Mononuclear cell (primary cell): ENCODE measurements at regions not wholly inside any gene's neighbourhood (a gene's known extent, or its start where the extent isn't known, plus 50 kb on each side); places are given as distances from the start of the nearest gene placed in this dataset.

Experiments
- H3K27me3 ChIP-seq: 2 replicates; pipeline ENCODE4 v1.6.0; 2011; ENCODE audit warnings: low read length, control low read depth; ENCODE audit not compliant: insufficient read depth
- H3K4me1 ChIP-seq: 2 replicates; pipeline ENCODE4 v1.5.1; 2011; ENCODE audit warnings: mild to moderate bottlenecking, low read length, control low read depth; ENCODE audit not compliant: insufficient read depth
- H3K4me3 ChIP-seq: 2 replicates; pipeline ENCODE4 v1.5.1; 2011; ENCODE audit warnings: mild to moderate bottlenecking, low read length, moderate library complexity
- H3K9me3 ChIP-seq: 2 replicates; pipeline ENCODE4 v1.5.1; 2011; ENCODE audit warnings: low read depth, mild to moderate bottlenecking, control low read depth, low read length

DNA sequence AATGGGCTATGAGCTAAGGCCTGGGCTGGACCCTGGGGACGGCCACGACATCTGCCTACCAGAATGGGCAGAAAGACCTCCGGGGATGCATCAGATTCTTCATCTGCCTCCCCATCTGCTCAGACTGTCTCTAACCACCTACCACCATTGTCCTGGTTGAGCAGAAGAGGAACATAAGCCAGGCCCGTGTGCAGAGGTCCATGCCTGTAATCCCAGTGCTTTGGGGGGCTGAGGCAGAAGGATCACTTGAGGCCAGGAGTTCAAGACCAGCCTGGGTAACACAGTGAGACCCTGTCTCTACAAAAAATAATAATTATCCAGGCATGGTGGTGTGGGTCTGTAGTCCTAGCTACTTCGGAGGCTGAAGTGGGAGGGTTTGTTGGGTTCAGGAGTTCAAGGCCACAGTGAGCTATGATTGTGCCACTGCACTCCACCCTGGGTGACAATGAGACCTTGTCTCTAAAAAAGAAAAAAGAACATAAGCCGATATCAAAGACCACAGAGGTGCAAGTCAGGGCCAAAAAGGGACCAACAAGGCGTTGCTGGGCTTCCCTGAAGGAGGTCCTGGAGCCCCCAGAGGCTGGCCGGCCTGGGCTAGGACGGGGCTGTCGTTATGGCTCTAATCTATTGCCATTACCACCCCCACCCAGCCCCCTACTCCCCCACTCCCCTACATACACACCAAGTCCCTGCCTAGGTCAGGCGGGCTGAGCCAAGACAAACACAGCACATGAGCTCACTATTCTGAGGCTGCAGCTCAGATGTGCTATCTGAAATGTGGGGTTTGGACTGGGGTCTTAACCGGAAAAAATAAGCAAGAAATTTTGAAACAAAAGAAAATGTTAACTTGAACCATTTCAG is 239.2 kb upstream of the RAB4A start:
- H3K4me3 ChIP-seq: no peak overlapping the region
- H3K27me3 ChIP-seq: no peaks in the 10 kb centered on the region
- H3K4me1 ChIP-seq: peaks cover 90% of the 10 kb centered on the region

GRCh38 chr1:229032375-229032774 is 238.5 kb upstream of the RAB4A start:
- Histone ChIP-seq H3K4me3 (no peak overlapping the region), H3K9me3 (no peaks in the 10 kb centered on the region), H3K4me1 (peaks cover 83% of the 10 kb centered on the region), H3K27me3 (no peaks in the 10 kb centered on the region)

More for the DNA sequence above, 239.2 kb upstream of the RAB4A start:
- H3K9me3 ChIP-seq: no peaks in the 10 kb centered on the region

DNA sequence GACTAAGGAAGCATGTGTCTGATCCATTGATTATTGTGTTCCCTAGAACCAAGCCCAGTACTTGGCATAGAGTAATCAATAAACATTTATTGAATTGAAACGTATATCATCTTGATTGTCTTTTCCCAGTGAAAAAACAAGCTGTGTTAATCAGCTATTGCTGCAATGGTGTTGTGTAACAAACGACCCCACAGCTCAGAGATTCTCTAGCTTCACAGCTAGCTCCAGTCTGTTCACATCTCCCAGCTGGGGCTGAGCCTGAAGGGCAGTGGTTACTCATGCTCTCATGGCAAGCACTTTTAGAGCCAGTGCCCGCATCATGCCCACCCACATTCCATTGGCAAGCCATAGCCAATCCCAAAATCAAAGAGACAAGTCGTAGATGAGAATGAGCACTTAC is 237.4 kb upstream of the RAB4A start:
- Histone ChIP-seq H3K9me3 (no peaks in the 10 kb centered on the region), H3K4me3 (no peak overlapping the region), H3K27me3 (no peaks in the 10 kb centered on the region), H3K4me1 (peaks cover 79% of the 10 kb centered on the region)

- Histone ChIP-seq H3K4me1 (peaks cover 70% of the 10 kb centered on the region), H3K4me3 (no peak overlapping the region), H3K9me3 (no peaks in the 10 kb centered on the region), H3K27me3 (no peaks in the 10 kb centered on the region)
These were observed 236.6 kb upstream of the RAB4A start for GRCh38 chr1:229034342-229034741.

- Histone ChIP-seq H3K4me3 (no peak overlapping the region), H3K4me1 (peaks cover 62% of the 10 kb centered on the region), H3K27me3 (no peaks in the 10 kb centered on the region)
These were observed 235.7 kb upstream of the RAB4A start for GRCh38 chr1:229035054-229035747.

GRCh38 chr1:229035748-229036082 is 235.2 kb upstream of the RAB4A start:
- H3K9me3 ChIP-seq: no peaks in the 10 kb centered on the region
- H3K4me1 ChIP-seq: peaks cover 57% of the 10 kb centered on the region
- H3K4me3 ChIP-seq: no peak overlapping the region
- no peaks in the 10 kb centered on the region for H3K27me3 ChIP-seq

More at GRCh38 chr1:229035054-229035747, 235.7 kb upstream of the RAB4A start:
- H3K9me3 ChIP-seq: no peaks in the 10 kb centered on the region

DNA sequence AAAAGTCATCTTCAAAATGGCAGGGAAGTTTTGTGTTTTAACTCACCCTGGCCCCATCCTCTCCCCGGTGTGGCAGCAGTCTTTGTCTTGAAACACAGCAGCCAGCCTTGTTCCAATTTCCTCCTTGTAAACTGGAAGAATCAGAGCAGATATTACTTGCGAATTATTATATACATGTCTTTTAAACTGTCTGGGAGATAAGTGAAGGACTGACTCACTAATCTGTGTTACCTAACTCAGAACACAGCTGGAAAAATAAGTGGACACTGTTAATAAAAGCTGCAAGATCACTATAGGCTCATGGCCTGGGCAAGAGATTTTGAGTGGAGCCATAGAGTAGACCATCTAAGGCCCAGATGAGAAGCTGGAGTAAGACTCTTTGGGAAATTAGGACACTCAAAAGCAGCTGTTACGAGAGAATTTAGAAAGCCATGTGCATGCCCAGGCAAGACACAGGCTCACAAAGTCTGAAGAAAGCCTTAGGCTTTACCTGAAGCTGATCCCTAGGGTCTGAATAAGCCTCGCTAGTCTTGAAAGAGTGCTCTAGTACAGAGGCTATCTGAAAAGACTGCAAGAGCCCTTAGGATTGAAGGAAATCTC is 233.0 kb upstream of the RAB4A start:
- Histone ChIP-seq H3K4me1 (peaks cover 43% of the 10 kb centered on the region), H3K4me3 (no peak overlapping the region), H3K27me3 (no peaks in the 10 kb centered on the region)

GRCh38 chr1:229040630-229041358 is 230.1 kb upstream of the RAB4A start:
- H3K9me3 ChIP-seq: no peaks in the 10 kb centered on the region
- H3K4me3 ChIP-seq: no peak overlapping the region
- H3K4me1 ChIP-seq: peaks cover 26% of the 10 kb centered on the region

More for the DNA sequence above, 233.0 kb upstream of the RAB4A start:
- no peaks in the 10 kb centered on the region for H3K9me3 ChIP-seq

GRCh38 chr1:229041946-229042345 is 229.0 kb upstream of the RAB4A start:
- Histone ChIP-seq H3K4me3 (no peak overlapping the region), H3K9me3 (no peaks in the 10 kb centered on the region), H3K4me1 (peaks cover 16% of the 10 kb centered on the region), H3K27me3 (no peaks in the 10 kb centered on the region)

More at GRCh38 chr1:229040630-229041358, 230.1 kb upstream of the RAB4A start:
- no peaks in the 10 kb centered on the region for H3K27me3 ChIP-seq

- no peak overlapping the region for H3K4me3 ChIP-seq
These were observed 228.4 kb upstream of the RAB4A start for GRCh38 chr1:229042482-229042881.

GRCh38 chr1:229043115-229043514 is 227.8 kb upstream of the RAB4A start:
- H3K4me3 ChIP-seq: no peak overlapping the region
- peaks cover 12% of the 10 kb centered on the region for H3K4me1 ChIP-seq
- H3K9me3 ChIP-seq: no peaks in the 10 kb centered on the region
- H3K27me3 ChIP-seq: no peaks in the 10 kb centered on the region

More at GRCh38 chr1:229042482-229042881, 228.4 kb upstream of the RAB4A start:
- H3K27me3 ChIP-seq: no peaks in the 10 kb centered on the region
- H3K9me3 ChIP-seq: no peaks in the 10 kb centered on the region
- H3K4me1 ChIP-seq: peaks cover 16% of the 10 kb centered on the region

DNA sequence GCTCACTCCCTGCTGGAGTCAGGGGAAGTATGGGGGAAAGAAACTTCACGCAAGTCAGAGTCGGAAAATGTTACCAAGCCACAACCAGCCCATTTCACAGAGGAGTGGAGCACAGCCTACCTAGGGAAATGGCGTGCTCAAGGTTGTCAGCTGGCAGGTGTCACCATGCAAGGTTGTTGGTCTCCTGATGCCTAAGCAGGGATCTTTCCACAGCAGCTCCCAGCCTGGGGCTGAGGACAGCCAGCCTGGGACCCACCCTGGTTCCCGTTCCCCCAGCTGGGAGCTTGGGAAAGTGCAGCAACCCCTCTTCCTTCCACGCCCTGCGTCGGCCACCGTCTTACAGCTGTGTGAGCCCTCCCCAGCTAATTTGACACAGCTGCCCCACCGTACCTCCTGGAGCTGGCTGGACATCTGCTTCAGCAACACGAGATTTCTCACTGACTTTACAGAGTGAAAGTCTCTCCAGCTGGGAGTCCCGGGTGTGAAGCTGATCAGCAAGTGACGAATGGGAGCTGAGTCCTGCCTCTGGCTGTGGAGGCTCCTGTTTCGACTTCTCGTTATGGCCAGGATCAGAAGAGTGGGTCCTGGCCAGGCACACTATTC is 224.6 kb upstream of the RAB4A start:
- H3K4me1 ChIP-seq: peaks cover 11% of the 10 kb centered on the region

DNA sequence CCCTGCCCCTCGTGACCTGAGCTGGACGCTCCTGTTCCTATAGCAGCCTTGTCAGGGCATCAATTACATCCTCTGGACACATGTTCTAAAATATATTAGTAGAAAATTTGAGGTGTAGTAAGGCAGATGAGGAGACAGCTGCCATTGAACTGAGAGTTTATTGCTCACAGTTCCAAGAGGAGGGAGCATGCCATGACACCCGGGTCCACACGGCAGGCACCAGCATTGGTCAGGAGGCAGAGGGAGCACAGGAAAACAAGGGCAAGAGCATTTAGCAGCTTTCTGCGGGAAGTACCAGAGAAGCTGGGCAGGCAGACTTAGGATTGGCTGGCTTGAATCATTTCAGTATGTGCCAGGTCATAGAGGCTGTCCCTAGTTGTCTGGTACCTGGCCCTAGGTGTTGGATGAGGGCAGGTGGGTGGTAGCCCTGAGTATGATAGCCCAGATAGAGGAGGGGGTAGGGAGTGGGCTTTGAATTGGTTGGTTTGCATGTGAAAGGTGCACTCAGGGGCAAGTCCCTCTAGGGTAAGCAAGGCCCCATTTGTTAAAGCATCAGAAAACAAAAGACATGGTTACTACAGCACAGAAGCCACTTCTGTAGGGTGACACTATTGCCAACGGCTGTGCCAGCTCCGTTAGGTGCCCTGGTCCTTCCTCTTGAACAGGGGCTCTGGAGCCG is 223.6 kb upstream of the RAB4A start:
- peaks cover 9% of the 10 kb centered on the region for H3K4me1 ChIP-seq
- no peak overlapping the region for H3K4me3 ChIP-seq
- no peaks in the 10 kb centered on the region for H3K27me3 ChIP-seq
- no peaks in the 10 kb centered on the region for H3K9me3 ChIP-seq

More for the DNA sequence above, 224.6 kb upstream of the RAB4A start:
- H3K4me3 ChIP-seq: no peak overlapping the region
- no peaks in the 10 kb centered on the region for H3K27me3 ChIP-seq
- no peaks in the 10 kb centered on the region for H3K9me3 ChIP-seq
